Ascending aorta (tissue), 2 donors: ENCODE measurements at regions not wholly inside any gene's neighbourhood (a gene's known extent, or its start where the extent isn't known, plus 50 kb on each side); places are given as distances from the start of the nearest gene placed in this dataset.
"Not testable (repeated sequence)": the region's sequence is repeated elsewhere in the genome, so short reads cannot be mapped to it uniquely, and the experiment has no call there.

Experiments used
- DNase-seq, 2 donors: peaks; one replicate each; pipeline ENCODE4 v3.0.0-alpha.2; 2019; ENCODE audit warnings: low spot score in 2 of 2
- H3K27ac ChIP-seq, 2 donors: fragments of 200-600 bp; sonication (generic); one replicate each; pipeline ENCODE4 v1.5.1; 2016 to 2017; ENCODE audit warnings: mild to moderate bottlenecking in 1 of 2
- H3K27me3 ChIP-seq: fragments of 200-600 bp; sonication (generic); one replicate; pipeline ENCODE4 v1.5.1; 2017
- H3K36me3 ChIP-seq, 2 donors: fragments of 200-600 bp; sonication (generic); one replicate each; pipeline ENCODE4 v1.5.1; 2016
- H3K4me1 ChIP-seq, 2 donors: fragments of 200-600 bp; sonication (generic); one replicate each; pipeline ENCODE4 v1.5.1; 2016 to 2017; ENCODE audit warnings: mild to moderate bottlenecking in 1 of 2
- H3K4me3 ChIP-seq, 2 donors: fragments of 200-600 bp; sonication (generic); one replicate each; pipeline ENCODE4 v1.5.1; 2016 to 2017; ENCODE audit warnings: mild to moderate bottlenecking in 1 of 2
- H3K9me3 ChIP-seq, 2 donors: fragments of 200-600 bp; sonication (generic); one replicate each; pipeline ENCODE4 v1.5.1; 2016
- CTCF ChIP-seq, 3 experiments: fragments of 200-600 bp in 2 of 3; fragments of 450-650 bp in 1 of 3; sonication (generic) in 2 of 3; IDR thresholded peaks; one replicate each; pipeline ENCODE4 v1.5.1; 2016 to 2019; ENCODE audit warnings: antibody characterized with exemption in 3 of 3, mild to moderate bottlenecking in 1 of 3, moderate library complexity in 1 of 3
- intact Hi-C: fragments of 100-400 bp; cut with DNase I; formaldehyde crosslinking; loops from one replicate; pipeline ENCODE4 v1.15.1; 2023

- intact Hi-C loops: no loop called here
- DNase-seq: no peak
- Histone ChIP-seq H3K27ac (no peak overlapping the region), H3K27me3 (no peaks in the 10 kb centered on the region), H3K4me3 (no peak overlapping the region), H3K9me3 (no peaks in the 10 kb centered on the region), H3K4me1 (no peaks in the 10 kb centered on the region), H3K36me3 (no peaks in the 10 kb centered on the region)
- no peak for TF ChIP-seq CTCF (IDR thresholded peaks at IDR 0.05)
Observed at GRCh38 chr3:72068621-72069020, 283.7 kb upstream of the PROK2 start.

GRCh38 chr3:72067721-72068120 is 282.8 kb upstream of the PROK2 start:
- Histone ChIP-seq H3K36me3 (no peaks in the 10 kb centered on the region), H3K4me1 (no peaks in the 10 kb centered on the region), H3K9me3 (no peaks in the 10 kb centered on the region), H3K27me3 (no peaks in the 10 kb centered on the region), H3K27ac (no peak overlapping the region), H3K4me3 (no peak overlapping the region)
- intact Hi-C loops: no loop called here
- DNase-seq: no peak
- TF ChIP-seq CTCF (IDR thresholded peaks at IDR 0.05): no peak

- no peak for TF ChIP-seq CTCF (IDR thresholded peaks at IDR 0.05)
- Histone ChIP-seq H3K27me3 (no peaks in the 10 kb centered on the region), H3K36me3 (no peaks in the 10 kb centered on the region), H3K4me1 (no peaks in the 10 kb centered on the region), H3K9me3 (no peaks in the 10 kb centered on the region), H3K4me3 (no peak overlapping the region), H3K27ac (no peak overlapping the region)
- intact Hi-C loops: no loop called here
- no peak for DNase-seq
Observed at GRCh38 chr3:72065872-72066641, 281.1 kb upstream of the PROK2 start.

GRCh38 chr3:72065236-72065635 is 280.3 kb upstream of the PROK2 start:
- no peaks in the 10 kb centered on the region for H3K4me1 ChIP-seq
- H3K27me3 ChIP-seq: no peaks in the 10 kb centered on the region
- H3K9me3 ChIP-seq: no peaks in the 10 kb centered on the region
- no peaks in the 10 kb centered on the region for H3K36me3 ChIP-seq
- intact Hi-C loops: no loop called here
- DNase-seq: no peak
- no peak overlapping the region for H3K4me3 ChIP-seq
- no peak overlapping the region for H3K27ac ChIP-seq
- TF ChIP-seq CTCF (IDR thresholded peaks at IDR 0.05): no peak

- H3K27me3 ChIP-seq, H3K4me1 ChIP-seq, H3K36me3 ChIP-seq, H3K9me3 ChIP-seq, H3K4me3 ChIP-seq, H3K27ac ChIP-seq, intact Hi-C loops, DNase-seq: not testable (repeated sequence)
Observed at GRCh38 chr3:72064727-72065126, 279.8 kb upstream of the PROK2 start.

GRCh38 chr3:72062017-72062416 is 277.1 kb upstream of the PROK2 start:
- intact Hi-C loops: no loop called here
- H3K36me3 ChIP-seq: no peaks in the 10 kb centered on the region
- H3K9me3 ChIP-seq: no peaks in the 10 kb centered on the region
- H3K4me3 ChIP-seq: no peak overlapping the region
- H3K27ac ChIP-seq: no peak overlapping the region
- no peak for TF ChIP-seq CTCF (IDR thresholded peaks at IDR 0.05)
- no peaks in the 10 kb centered on the region for H3K4me1 ChIP-seq
- no peak for DNase-seq
- H3K27me3 ChIP-seq: no peaks in the 10 kb centered on the region
